Dermis microvascular lymphatic vessel endothelial cell (primary cell): ENCODE measurements at regions not wholly inside any gene's neighbourhood (a gene's known extent, or its start where the extent isn't known, plus 50 kb on each side); places are given as distances from the start of the nearest gene placed in this dataset.
A peak's percentile ranks its signal among the peaks of the same experiment; 100 is the strongest.

ENCODE experiments used
- DNase-seq, 2 donors: peaks; one replicate each; pipeline versions ENCODE4 v3.0.0 to v3.0.0-alpha.2; 2010; ENCODE audit warnings: low read depth in 2 of 2

DNA sequence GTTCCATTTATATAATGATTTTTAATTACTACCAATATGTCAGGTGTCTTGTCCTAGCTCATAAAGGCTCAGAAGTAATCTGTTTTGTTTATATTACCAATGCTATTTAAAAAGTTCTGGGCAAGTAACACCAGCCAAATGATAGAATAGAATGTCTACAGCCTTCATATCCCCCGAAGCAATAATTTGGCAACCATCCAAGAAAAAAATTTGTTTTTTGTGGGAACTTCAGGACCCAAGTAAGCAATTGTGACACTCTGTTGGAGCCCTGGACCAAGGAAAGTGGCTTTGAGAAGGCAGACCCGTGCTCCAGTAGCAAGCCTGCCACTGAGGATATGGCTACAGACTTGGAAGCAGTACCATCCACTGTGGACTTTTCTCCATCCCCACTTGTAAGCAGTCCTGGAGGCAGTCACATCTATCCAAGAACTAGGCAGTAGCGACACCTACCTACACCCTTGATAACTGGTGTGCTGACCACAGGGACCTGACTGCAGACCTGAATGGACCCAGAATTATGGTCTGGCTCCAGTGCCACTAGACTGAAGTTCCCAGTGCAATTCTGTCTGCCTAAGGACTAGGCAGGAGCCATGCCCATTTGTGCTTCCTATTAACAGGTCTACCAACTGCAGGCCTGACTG lies 870.7 kb upstream of the ADGRL2 start:
- no peak for DNase-seq

DNA sequence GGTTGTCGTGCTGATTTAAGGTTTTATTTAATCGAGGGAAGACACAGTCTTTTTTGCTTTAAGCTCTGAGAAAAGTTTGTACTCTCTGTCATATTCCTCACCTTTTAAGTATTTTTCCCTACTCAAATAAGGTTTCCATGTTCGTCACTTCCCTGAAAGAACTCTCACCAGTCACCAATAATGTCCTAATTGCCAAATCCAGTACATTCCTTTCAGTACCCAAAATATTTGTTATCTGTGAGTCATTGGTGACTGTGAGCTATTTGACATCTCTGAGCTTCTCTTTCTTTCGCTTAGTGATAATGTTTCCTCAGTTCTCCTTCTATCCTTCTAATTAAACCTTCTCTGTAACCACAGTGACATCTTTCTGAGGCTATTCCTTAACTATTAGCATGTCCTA lies 874.2 kb upstream of the ADGRL2 start:
- DNase-seq: no peak

- DNase-seq: no peak
These were observed 875.5 kb upstream of the ADGRL2 start for GRCh38 chr1:80925130-80925805.

- DNase-seq: no peak
These were observed 876.4 kb upstream of the ADGRL2 start for GRCh38 chr1:80924290-80924689.

DNA sequence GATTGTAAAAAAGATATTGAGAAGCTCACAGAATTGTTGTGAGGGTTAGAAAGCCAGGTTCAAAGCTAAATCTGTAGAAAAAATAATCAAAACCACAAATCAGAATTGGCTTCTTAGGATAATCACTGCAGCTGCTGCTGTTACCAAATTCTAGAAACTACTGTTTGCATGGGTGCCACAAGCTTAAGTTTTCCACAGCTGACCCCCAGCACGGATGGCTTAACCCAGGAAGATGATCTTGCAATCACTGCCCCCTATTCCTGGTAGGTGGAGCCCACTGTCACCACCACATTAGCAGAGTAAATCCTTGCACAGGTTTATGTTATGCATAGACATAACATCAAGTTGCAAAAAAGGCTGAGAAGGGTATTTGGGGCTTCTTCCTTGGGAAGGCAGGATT lies 877.8 kb upstream of the ADGRL2 start:
- DNase-seq: no peak

DNA sequence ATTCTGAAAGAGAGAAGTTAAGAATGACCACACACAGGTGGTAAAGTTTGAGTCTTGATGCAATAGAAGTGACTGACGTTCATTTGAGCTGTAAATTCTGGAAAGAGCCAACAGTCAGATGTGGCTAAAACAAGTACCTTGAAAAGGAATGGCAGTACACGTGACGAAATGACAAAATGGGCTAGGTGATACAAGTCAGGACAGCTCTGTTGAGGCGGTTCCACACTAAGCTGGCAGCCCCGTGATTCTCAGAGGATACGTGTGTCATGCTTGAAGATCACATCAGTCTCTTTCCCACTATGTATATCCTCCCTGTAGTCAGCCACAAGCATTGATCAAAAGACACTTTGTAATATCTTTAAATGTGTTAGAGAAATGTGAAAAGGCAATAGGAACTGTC lies 881.3 kb upstream of the ADGRL2 start:
- no peak for DNase-seq

GRCh38 chr1:80918380-80918779 lies 882.4 kb upstream of the ADGRL2 start:
- no peak for DNase-seq

DNA sequence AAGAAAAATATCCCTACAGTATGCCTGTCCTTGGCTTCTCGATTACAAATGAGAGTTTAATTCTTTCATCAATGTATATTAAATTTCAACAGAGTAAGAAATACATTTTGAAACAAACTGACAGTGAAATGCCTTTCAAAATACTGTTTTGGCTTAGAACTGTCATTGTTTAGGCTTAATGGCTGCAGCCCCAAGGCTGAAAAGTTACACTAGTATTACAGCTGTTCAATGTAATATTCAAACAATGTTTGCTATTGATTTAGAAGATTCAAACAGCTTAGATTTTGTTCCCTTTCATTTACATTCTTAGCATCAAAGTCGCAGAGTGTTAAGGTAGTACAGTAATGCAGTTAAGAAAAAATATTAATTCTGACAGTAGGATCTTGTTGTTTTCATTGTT lies 882.9 kb upstream of the ADGRL2 start:
- DNase-seq: no peak

- no peak for DNase-seq
These were observed 883.5 kb upstream of the ADGRL2 start for GRCh38 chr1:80917225-80917624.

DNA sequence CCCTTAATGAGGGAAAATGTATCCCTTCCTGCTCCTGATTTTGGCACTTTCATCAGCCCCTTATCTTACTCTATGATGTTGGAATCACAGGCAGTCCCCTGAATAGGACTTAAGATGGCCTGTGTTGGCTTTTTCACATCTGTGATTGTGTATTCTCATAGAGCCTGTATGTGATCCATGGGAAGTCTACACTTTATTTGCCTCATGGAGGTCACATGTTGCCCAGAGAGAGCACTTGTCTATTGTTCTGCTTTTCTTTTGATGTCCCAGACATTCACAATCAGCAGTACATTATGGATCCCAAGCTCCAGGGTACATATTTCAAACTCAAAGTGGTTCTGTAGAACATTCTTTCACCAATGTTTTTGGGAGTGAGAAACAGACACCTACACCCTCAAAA lies 885.2 kb upstream of the ADGRL2 start:
- no peak for DNase-seq

DNA sequence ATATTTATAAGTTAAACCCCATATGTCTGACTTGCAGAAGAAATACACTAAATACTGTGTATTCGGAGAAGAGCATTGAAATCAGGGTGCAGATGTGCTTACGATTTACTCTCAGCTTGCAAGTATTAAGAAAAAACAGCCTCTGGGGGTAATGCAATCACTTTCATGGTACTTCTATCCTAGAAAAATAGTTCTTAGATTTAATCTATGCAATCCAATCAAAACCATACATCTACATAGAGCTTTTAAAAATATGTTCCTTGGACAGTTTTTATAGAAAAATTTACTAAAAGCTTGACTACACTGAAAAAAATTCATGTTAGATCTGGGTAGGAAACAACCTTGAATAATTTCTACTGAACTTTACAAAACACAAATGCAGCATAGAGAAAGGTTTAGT lies 890.3 kb upstream of the ADGRL2 start:
- no peak for DNase-seq

DNA sequence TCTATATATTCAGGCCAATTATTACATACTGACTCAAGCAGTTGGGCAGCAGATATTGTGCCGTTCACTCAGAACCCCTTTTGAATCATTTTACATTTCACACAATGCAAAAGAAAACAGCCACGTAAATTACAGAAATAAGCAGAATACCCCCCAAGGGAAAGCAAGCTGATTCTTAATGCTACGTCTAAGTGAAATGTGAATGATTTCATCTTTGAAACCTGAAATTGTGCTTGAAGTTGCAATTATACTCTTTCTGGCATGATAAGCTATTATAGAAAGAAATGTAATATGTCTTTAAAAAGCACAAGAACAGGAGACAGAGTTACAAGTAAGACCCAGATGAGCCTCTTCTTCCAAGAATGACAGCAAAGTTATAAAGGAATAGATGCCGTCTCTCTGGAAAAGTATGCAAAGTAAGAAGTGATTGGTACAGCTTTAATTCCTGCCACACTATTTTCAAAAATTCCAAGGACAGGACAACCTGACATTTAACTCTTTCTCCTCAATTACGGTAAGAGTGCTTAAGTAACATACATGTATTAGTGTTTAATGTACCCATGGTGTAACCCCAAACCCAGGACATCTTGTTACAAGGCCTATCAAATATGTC lies 891.5 kb upstream of the ADGRL2 start:
- DNase-seq: no peak

- peak in 1 of 2 donors; percentile 55 for DNase-seq
These were observed 903.9 kb upstream of the ADGRL2 start for GRCh38 chr1:80896781-80897356.

DNA sequence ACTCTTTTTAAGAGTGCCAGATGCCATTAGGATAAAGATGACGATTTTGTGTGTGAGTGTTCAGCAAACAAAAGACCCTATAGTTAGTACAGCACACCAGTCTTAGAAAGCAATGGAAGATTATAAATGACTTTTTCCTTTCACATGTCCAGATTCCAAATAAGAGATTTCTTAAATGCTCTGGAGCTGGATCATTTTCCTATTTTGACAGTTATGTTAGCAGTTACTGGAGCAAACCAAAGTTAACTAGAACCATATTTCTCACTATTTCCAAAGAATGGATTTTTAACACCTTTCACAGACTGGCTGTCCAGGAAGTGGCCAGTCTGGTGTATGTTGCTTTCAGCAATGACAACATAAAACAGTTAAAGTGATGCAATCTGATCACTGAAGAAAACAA lies 905.8 kb upstream of the ADGRL2 start:
- no peak for DNase-seq

GRCh38 chr1:80893115-80893514 lies 907.6 kb upstream of the ADGRL2 start:
- no peak for DNase-seq

GRCh38 chr1:80892539-80892938 lies 908.2 kb upstream of the ADGRL2 start:
- no peak for DNase-seq

- DNase-seq: no peak
These were observed 908.9 kb upstream of the ADGRL2 start for GRCh38 chr1:80891871-80892270.

- peak in 1 of 2 donors; percentile 39 for DNase-seq
These were observed 918.2 kb upstream of the ADGRL2 start for GRCh38 chr1:80882553-80882952.

GRCh38 chr1:80878343-80878742 lies 922.4 kb upstream of the ADGRL2 start:
- DNase-seq: no peak

GRCh38 chr1:80876035-80876434 lies 924.7 kb upstream of the ADGRL2 start:
- no peak for DNase-seq

GRCh38 chr1:80869299-80869698 lies 931.4 kb upstream of the ADGRL2 start:
- DNase-seq: no peak

- no peak for DNase-seq
These were observed 952.8 kb upstream of the ADGRL2 start for GRCh38 chr1:80847904-80848303.

GRCh38 chr1:80846966-80847365 lies 953.8 kb upstream of the ADGRL2 start:
- no peak for DNase-seq
